PC-9 (cell line): ENCODE measurements at regions not wholly inside any gene's neighbourhood (a gene's known extent, or its start where the extent isn't known, plus 50 kb on each side); places are given as distances from the start of the nearest gene placed in this dataset.

Experiments
- BruUV-seq: library from RNA; stranded (reverse); fragments of 400-500 nt; replicated peaks from 2 replicates; lab custom pipeline; 2021; lab: Mats Ljungman, UMichigan
- CTCF ChIA-PET: fragments of 300-600 bp; sonication (Branson Sonifier 250); formaldehyde crosslinking; loops from one replicate; lab custom pipeline; 2022; ENCODE audit warnings: antibody characterized with exemption; lab: Charles Lee
- POLR2A ChIA-PET: fragments of 300-600 bp; sonication (Branson Sonifier 250); formaldehyde crosslinking; loops from one replicate; lab custom pipeline; 2022; ENCODE audit warnings: antibody characterized with exemption; ENCODE audit not compliant: unreplicated experiment; lab: Charles Lee
- DNase-seq, 2 experiments: peaks; one replicate each; pipeline versions ENCODE4 v3.0.0 to v3.0.0-alpha.2; 2015 to 2022; ENCODE audit warnings: mixed read lengths in 1 of 2
- H2AFZ ChIP-seq: fragments of 200-600 bp; sonication (generic); 2 replicates; pipeline ENCODE4 v1.8.1; 2017; ENCODE audit warnings: antibody characterized with exemption
- H3F3A ChIP-seq: fragments of 200-600 bp; sonication (generic); 2 replicates; pipeline ENCODE4 v1.8.1; 2017; ENCODE audit warnings: antibody characterized with exemption, mild to moderate bottlenecking, low read depth; ENCODE audit not compliant: insufficient read depth
- H3K27ac ChIP-seq: fragments of 200-600 bp; sonication (generic); 2 replicates; pipeline ENCODE4 v1.6.1; 2016; ENCODE audit warnings: mixed run types
- H3K27me3 ChIP-seq: fragments of 200-600 bp; sonication (generic); 2 replicates; pipeline ENCODE4 v1.6.1; 2016; ENCODE audit warnings: low read depth, mixed run types; ENCODE audit not compliant: insufficient read depth
- H3K36me3 ChIP-seq: fragments of 200-600 bp; sonication (generic); 2 replicates; pipeline ENCODE4 v1.6.1; 2016; ENCODE audit warnings: low read depth, mixed run types
- H3K4me1 ChIP-seq: fragments of 200-600 bp; sonication (generic); replicated peaks from 2 replicates; pipeline ENCODE4 v1.6.1; 2016; ENCODE audit warnings: mixed run types; ENCODE audit not compliant: insufficient read depth
- H3K4me2 ChIP-seq: fragments of 200-600 bp; sonication (generic); 2 replicates; pipeline ENCODE4 v1.6.1; 2017; ENCODE audit warnings: mixed run types
- H3K4me3 ChIP-seq: fragments of 200-600 bp; sonication (generic); 2 replicates; pipeline ENCODE4 v1.6.1; 2016; ENCODE audit warnings: mixed run types
- H3K79me2 ChIP-seq: fragments of 200-600 bp; sonication (generic); 2 replicates; pipeline ENCODE4 v1.6.1; 2017; ENCODE audit warnings: low read depth, mixed run types
- H3K9me2 ChIP-seq: fragments of 200-600 bp; sonication (generic); 2 replicates; pipeline ENCODE4 v1.8.1; 2017; ENCODE audit warnings: mild to moderate bottlenecking; ENCODE audit not compliant: insufficient read depth
- H3K9me3 ChIP-seq: fragments of 200-600 bp; sonication (generic); 2 replicates; pipeline ENCODE4 v1.8.1; 2016; ENCODE audit warnings: low read depth; ENCODE audit not compliant: insufficient read depth
- H4K20me1 ChIP-seq: fragments of 200-600 bp; sonication (generic); 2 replicates; pipeline ENCODE4 v1.8.1; 2017; ENCODE audit not compliant: insufficient read depth
- CTCF ChIP-seq: fragments of 200-600 bp; sonication (generic); conservative IDR thresholded peaks from 2 replicates; pipeline ENCODE4 v1.6.1; 2017; ENCODE audit warnings: mixed run types, antibody characterized with exemption, mild to moderate bottlenecking, moderate library complexity
- EZH2 ChIP-seq: fragments of 200-600 bp; sonication (generic); IDR thresholded peaks from 2 replicates; pipeline ENCODE4 v1.8.0; 2017; ENCODE audit warnings: antibody characterized with exemption, low read depth
- intact Hi-C: fragments of 100-400 bp; cut with micrococcal nuclease; formaldehyde crosslinking; loops from one replicate; pipeline ENCODE4 v1.10.0; 2022; ENCODE audit not compliant: unreplicated experiment

GRCh38 chr11:87421422-87421821, 383.7 kb downstream of the TMEM135 start:
- Histone ChIP-seq H3K4me1 (no peaks in the 10 kb centered on the region), H4K20me1 (no peaks in the 10 kb centered on the region), H3K9me2 (no peaks in the 10 kb centered on the region), H3K4me3 (no peak overlapping the region), H3K36me3 (no peaks in the 10 kb centered on the region), H3F3A (no peaks in the 10 kb centered on the region), H3K27ac (no peak overlapping the region), H3K9me3 (no peaks in the 10 kb centered on the region), H3K4me2 (no peak overlapping the region), H3K79me2 (no peaks in the 10 kb centered on the region), H3K27me3 (no peaks in the 10 kb centered on the region), H2AFZ (no peak overlapping the region)
- peak in 1 of 2 experiments; percentile 59 for DNase-seq
- intact Hi-C loops, result loop anchor here (2.0 to 5.0 kb wide), 3 partner anchors 69 to 1759 kb away; no protein-coding TSS in a partner anchor
- no TSS peak for BruUV-seq
- POLR2A ChIA-PET, result interaction anchor here (0.6 kb wide), 1 partner anchor 126 kb away, joined by 8 read pairs; no protein-coding TSS in a partner anchor
- CTCF ChIA-PET, result interaction anchor here (0.5 to 1.1 kb wide), 5 partner anchors 68 to 1201 kb away, joined by 3 to 8 read pairs (median 5); no protein-coding TSS in a partner anchor
- TF ChIP-seq EZH2, result no peak
- TF ChIP-seq CTCF, result peak; percentile 86

- Histone ChIP-seq H3K27ac (no peak overlapping the region), H3K9me2 (no peaks in the 10 kb centered on the region), H3K27me3 (no peaks in the 10 kb centered on the region), H3K36me3 (no peaks in the 10 kb centered on the region), H2AFZ (no peak overlapping the region), H3K9me3 (no peaks in the 10 kb centered on the region), H4K20me1 (no peaks in the 10 kb centered on the region), H3K4me2 (no peak overlapping the region), H3K4me3 (no peak overlapping the region), H3F3A (no peaks in the 10 kb centered on the region), H3K4me1 (no peaks in the 10 kb centered on the region), H3K79me2 (no peaks in the 10 kb centered on the region)
- intact Hi-C loops, result no loop called here
- TF ChIP-seq CTCF (no peak), EZH2 (no peak)
- POLR2A ChIA-PET, result no interaction called here
- DNase-seq, result no peak
- CTCF ChIA-PET, result no interaction called here
- BruUV-seq, result no TSS peak
Observed at GRCh38 chr11:87417951-87418350, 380.2 kb downstream of the TMEM135 start.

GRCh38 chr11:87405843-87406242, 368.1 kb downstream of the TMEM135 start:
- Histone ChIP-seq H3K4me3 (no peak overlapping the region), H3K27me3 (no peaks in the 10 kb centered on the region), H4K20me1 (no peaks in the 10 kb centered on the region; the same call in 1 of the 2 replicates), H3K4me2 (no peak overlapping the region), H3K9me2 (no peaks in the 10 kb centered on the region), H3K9me3 (no peaks in the 10 kb centered on the region), H3F3A (no peaks in the 10 kb centered on the region), H2AFZ (no peak overlapping the region), H3K27ac (no peak overlapping the region), H3K36me3 (no peaks in the 10 kb centered on the region), H3K4me1 (no peaks in the 10 kb centered on the region), H3K79me2 (no peaks in the 10 kb centered on the region)
- ChIA-PET CTCF (no interaction called here), POLR2A (no interaction called here)
- no peak for TF ChIP-seq EZH2
- TF ChIP-seq CTCF, result no peak
- DNase-seq, result peak in 1 of 2 experiments; percentile 8
- intact Hi-C loops, result no loop called here
- BruUV-seq, result no TSS peak
